ENCODE measurements at regions not wholly inside any gene's neighbourhood (a gene's known extent, or its start where the extent isn't known, plus 50 kb on each side); places are given as distances from the start of the nearest gene placed in this dataset.

- FAIRE-seq (no peak), DNase-seq (no peak), ATAC-seq (no peak)
- intact Hi-C loops (cut with DNase I): no loop called here
- WGBS, 2 donors: 65 to 68% methylated on average over 4 of the region's 4 CpGs
- H3K4me3 ChIP-seq: no peak overlapping the region
- no peak overlapping the region for H3K27ac ChIP-seq
- no peaks in the 10 kb centered on the region for H3K36me3 ChIP-seq
- TF ChIP-seq CTCF (IDR thresholded peaks at IDR 0.05): no peak
- no peaks in the 10 kb centered on the region for H3K9me3 ChIP-seq
- peaks cover 0 to 4% (median 4%) of the 10 kb centered on the region in 3 donors for H3K4me1 ChIP-seq
- peaks cover 0 to 8% (median 0%) of the 10 kb centered on the region in 4 donors for H3K27me3 ChIP-seq
Observed at GRCh38 chr10:101295261-101295660, 58.7 kb upstream of the BTRC start.

DNA sequence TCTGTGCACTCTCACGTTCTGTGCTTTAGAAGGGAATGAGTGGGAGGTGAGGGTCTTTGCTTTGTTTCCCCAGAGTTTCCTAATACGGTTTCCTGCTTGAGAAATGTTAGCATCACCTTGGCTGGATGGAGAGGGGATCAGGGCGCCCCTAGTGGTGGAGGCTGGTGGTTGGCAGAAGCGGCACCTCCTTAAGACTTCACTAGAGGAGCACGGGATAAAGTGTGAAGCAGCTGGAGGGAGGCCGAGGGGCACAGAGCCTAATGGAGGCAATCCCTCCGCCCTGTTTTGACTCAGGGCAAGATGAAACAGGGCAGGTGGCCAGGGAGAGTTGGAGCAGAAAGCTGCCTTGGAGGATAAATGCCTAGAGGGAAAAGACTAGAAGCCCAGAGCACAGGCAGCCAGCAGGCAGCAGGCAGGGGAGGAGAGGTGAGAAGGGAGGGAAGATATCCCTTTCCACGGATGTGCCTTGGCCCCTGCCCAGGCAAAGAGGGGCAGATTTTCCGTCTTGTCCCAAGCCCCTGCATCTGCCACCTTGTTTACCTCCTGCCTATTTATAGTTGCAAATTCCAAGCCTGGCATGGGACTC is 56.0 kb upstream of the BTRC start:
- peak; percentile 28 to 89 (median 72) for DNase-seq
- no peak for FAIRE-seq
- H3K4me3 ChIP-seq: no peak overlapping the region
- peak; percentile 79 to 89 (median 86) for ATAC-seq
- 2 to 7% methylated on average over 9 of the region's 9 CpGs for WGBS, 2 donors
- no peaks in the 10 kb centered on the region for H3K4me1 ChIP-seq
- peak; percentile 85 to 90 (median 88) for TF ChIP-seq CTCF (IDR thresholded peaks at IDR 0.05)
- intact Hi-C loops (cut with DNase I): no loop called here
- H3K9me3 ChIP-seq: no peaks in the 10 kb centered on the region
- H3K36me3 ChIP-seq: no peaks in the 10 kb centered on the region
- H3K27ac ChIP-seq: no peak overlapping the region
- peaks cover 0 to 4% (median 0%) of the 10 kb centered on the region in 4 donors for H3K27me3 ChIP-seq

- peaks cover 0 to 4% (median 0%) of the 10 kb centered on the region in 4 donors for H3K27me3 ChIP-seq
- no peak for FAIRE-seq
- intact Hi-C loops (cut with DNase I): no loop called here
- no peaks in the 10 kb centered on the region for H3K4me1 ChIP-seq
- no peak for DNase-seq
- H3K9me3 ChIP-seq: no peaks in the 10 kb centered on the region
- no peaks in the 10 kb centered on the region for H3K36me3 ChIP-seq
- no peak overlapping the region for H3K4me3 ChIP-seq
- ATAC-seq: no peak
- TF ChIP-seq CTCF (IDR thresholded peaks at IDR 0.05): no peak
- H3K27ac ChIP-seq: no peak overlapping the region
- WGBS, 2 donors: 76 to 84% methylated on average over 6 of the region's 6 CpGs
Observed at GRCh38 chr10:101299211-101299610, 54.8 kb upstream of the BTRC start.

GRCh38 chr10:101301111-101301731 is 52.7 kb upstream of the BTRC start:
- no peak overlapping the region for H3K27ac ChIP-seq
- H3K27me3 ChIP-seq: peaks cover 0 to 4% (median 0%) of the 10 kb centered on the region in 4 donors
- H3K36me3 ChIP-seq: no peaks in the 10 kb centered on the region
- intact Hi-C loops (cut with DNase I): loop anchor here in 1 of 3 donors (10.0 kb wide), 1 partner anchor 144 kb away; no protein-coding TSS in a partner anchor
- 17 to 24% methylated on average over 2 of the region's 2 CpGs for WGBS, 2 donors
- DNase-seq (peak in 3 of 6 donors; percentile 23 to 37 (median 30)), FAIRE-seq (no peak), ATAC-seq (peak in 3 of 4 donors; percentile 86 to 90 (median 87))
- no peaks in the 10 kb centered on the region for H3K4me1 ChIP-seq
- TF ChIP-seq CTCF (IDR thresholded peaks at IDR 0.05): peak in 2 of 4 donors; percentile 5 to 15
- no peak overlapping the region for H3K4me3 ChIP-seq
- H3K9me3 ChIP-seq: no peaks in the 10 kb centered on the region

Measured in pancreas (tissue), 10 donors.